ENCODE measurements at regions not wholly inside any gene's neighbourhood (a gene's known extent, or its start where the extent isn't known, plus 50 kb on each side); places are given as distances from the start of the nearest gene placed in this dataset.

GRCh38 chr11:24134879-24135589, 361.8 kb upstream of the LUZP2 start:
- TF ChIP-seq POLR2A (IDR thresholded peaks at IDR 0.05) (no peak), CTCF (IDR thresholded peaks at IDR 0.05) (no peak), POLR2AphosphoS5 (IDR thresholded peaks at IDR 0.05; ENCODE audit: insufficient read depth in 1 of 2, low read depth in 1 of 2) (no peak)
